CD8-positive, alpha-beta memory T cell (primary cell): ENCODE measurements at regions not wholly inside any gene's neighbourhood (a gene's known extent, or its start where the extent isn't known, plus 50 kb on each side); places are given as distances from the start of the nearest gene placed in this dataset.
"Not testable (repeated sequence)": the region's sequence is repeated elsewhere in the genome, so short reads cannot be mapped to it uniquely, and the experiment has no call there.

Experiments
- CTCF ChIA-PET: fragments of 350-600 bp; sonication (Branson Sonifier 250); formaldehyde crosslinking; loops from one replicate; lab custom pipeline; 2021; ENCODE audit warnings: antibody characterized with exemption; lab: Charles Lee
- POLR2A ChIA-PET: fragments of 350-600 bp; sonication (Branson Sonifier 250); formaldehyde crosslinking; loops from one replicate; lab custom pipeline; 2021; ENCODE audit warnings: antibody characterized with exemption; lab: Charles Lee
- DNase-seq, 5 donors: peaks; one replicate each; pipeline versions ENCODE4 v3.0.0 to v3.0.0-alpha.2; 2020 to 2022; ENCODE audit warnings: mixed read lengths in 1 of 5
- H3K27ac ChIP-seq: one replicate; pipeline ENCODE4 v1.7.0; 2013; ENCODE audit warnings: low read depth, mild to moderate bottlenecking, low read length, moderate library complexity
- H3K27me3 ChIP-seq: 2 replicates; pipeline ENCODE4 v1.7.0; 2013; ENCODE audit warnings: low read length, mild to moderate bottlenecking; ENCODE audit not compliant: insufficient read depth, poor library complexity, severe bottlenecking
- H3K36me3 ChIP-seq: 2 replicates; pipeline ENCODE4 v1.7.0; 2013; ENCODE audit warnings: mild to moderate bottlenecking, low read length, moderate library complexity; ENCODE audit not compliant: insufficient read depth
- H3K4me1 ChIP-seq: 2 replicates; pipeline ENCODE4 v1.7.0; 2013; ENCODE audit warnings: mild to moderate bottlenecking, low read length, moderate library complexity; ENCODE audit not compliant: insufficient read depth
- H3K4me3 ChIP-seq: 2 replicates; pipeline ENCODE4 v1.7.0; 2013; ENCODE audit warnings: mild to moderate bottlenecking, low read length
- H3K9me3 ChIP-seq: 2 replicates; pipeline ENCODE4 v1.7.0; 2013; ENCODE audit warnings: mild to moderate bottlenecking, low read length
- H3K27ac Mint-ChIP-seq, 8 donors: one replicate each; pipeline ENCODE4 v1.8.0; 2020 to 2021; ENCODE audit warnings: mixed read lengths in 8 of 8, mild to moderate bottlenecking in 6 of 8, inconsistent platforms in 3 of 8, moderate library complexity in 3 of 8
- H3K27me3 Mint-ChIP-seq, 2 donors: one replicate each; pipeline ENCODE4 v1.8.0; 2020 to 2021; ENCODE audit warnings: mixed read lengths in 2 of 2, mild to moderate bottlenecking in 1 of 2, moderate library complexity in 1 of 2
- H3K36me3 Mint-ChIP-seq, 3 donors: one replicate each; pipeline ENCODE4 v1.8.0; 2020 to 2021; ENCODE audit warnings: mixed read lengths in 3 of 3, inconsistent platforms in 1 of 3, mild to moderate bottlenecking in 1 of 3
- H3K4me1 Mint-ChIP-seq, 3 donors: one replicate each; pipeline ENCODE4 v1.8.0; 2020 to 2021; ENCODE audit warnings: mixed read lengths in 3 of 3, inconsistent platforms in 1 of 3, mild to moderate bottlenecking in 1 of 3
- H3K4me3 Mint-ChIP-seq, 7 donors: one replicate each; pipeline ENCODE4 v1.8.0; 2020 to 2021; ENCODE audit warnings: mixed read lengths in 7 of 7, mild to moderate bottlenecking in 6 of 7, moderate library complexity in 4 of 7, inconsistent platforms in 2 of 7
- H3K9me3 Mint-ChIP-seq, 5 donors: one replicate each; pipeline ENCODE4 v1.8.0; 2020 to 2022; ENCODE audit warnings: mixed read lengths in 5 of 5, mild to moderate bottlenecking in 3 of 5, moderate library complexity in 2 of 5, inconsistent platforms in 1 of 5

DNA sequence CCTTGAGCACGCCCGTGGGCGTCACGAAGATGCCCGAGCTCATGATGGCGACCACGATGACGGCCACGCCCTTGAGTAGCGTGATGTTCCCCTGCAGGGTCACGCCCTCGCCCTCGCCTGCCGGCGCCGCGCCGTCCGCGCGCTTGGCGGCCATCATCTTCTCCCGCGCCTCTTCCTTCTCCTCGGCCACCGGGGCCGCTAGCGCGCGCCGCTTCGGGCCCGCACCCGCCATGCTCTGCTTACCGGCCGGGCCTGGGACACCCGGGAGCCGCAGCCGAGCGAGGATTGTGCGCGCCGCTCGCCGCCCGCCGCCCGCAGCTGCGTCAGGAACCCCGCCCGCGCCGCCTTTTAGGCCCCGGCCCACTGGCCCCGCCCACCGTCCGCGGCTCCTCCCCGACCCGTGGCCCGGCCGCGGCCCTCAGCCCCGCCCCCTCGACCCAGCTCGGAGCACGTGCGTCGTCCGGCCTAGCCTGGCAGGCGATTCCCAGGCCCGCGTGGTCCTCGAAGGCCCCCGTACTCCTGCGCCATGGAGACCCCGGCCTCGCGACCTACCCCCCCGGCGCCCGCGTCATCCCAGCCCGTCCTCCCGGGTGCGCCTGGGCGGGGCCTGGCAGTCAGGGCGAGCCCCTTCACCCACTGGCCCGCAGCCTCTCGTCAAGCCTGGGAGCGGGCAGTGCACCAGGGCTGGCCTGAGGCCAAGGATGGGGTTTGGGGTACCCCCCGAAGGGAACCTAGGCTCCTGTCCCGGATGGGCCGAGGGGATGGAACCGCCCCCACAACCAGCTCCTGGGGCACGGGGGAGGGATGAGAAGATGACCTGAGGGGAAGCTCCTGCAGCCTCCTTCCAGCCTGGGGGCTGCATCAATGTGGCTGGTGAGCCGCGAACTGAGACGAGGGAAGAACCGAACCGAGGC is 79.0 kb upstream of the METTL9 start:
- Histone ChIP-seq H3K4me3 (peak overlapping the region; percentile 56), H3K27ac (peak overlapping the region; percentile 85)
- peak overlapping the region; percentile 93 to 100 (median 98) for H3K27ac Mint-ChIP-seq
- peak; percentile 97 to 99 (median 99) for DNase-seq
- H3K36me3 ChIP-seq, H3K27me3 Mint-ChIP-seq, H3K27me3 ChIP-seq, H3K9me3 Mint-ChIP-seq, H3K9me3 ChIP-seq, H3K4me1 ChIP-seq: not testable (repeated sequence)
- H3K36me3 Mint-ChIP-seq = peaks cover 0 to 28% (median 2%) of the 10 kb centered on the region in 3 donors
- peak overlapping the region; percentile 89 to 99 (median 94) for H3K4me3 Mint-ChIP-seq
- POLR2A ChIA-PET = interaction anchor here (0.9 kb wide), 1 partner anchor 125 kb away, joined by 3 read pairs; no protein-coding TSS in a partner anchor
- H3K4me1 Mint-ChIP-seq = peaks cover 16 to 28% (median 28%) of the 10 kb centered on the region in 3 donors
- CTCF ChIA-PET = interaction anchor here (1.6 kb wide), 1 partner anchor 18 kb away, joined by 7 read pairs; no protein-coding TSS in a partner anchor

GRCh38 chr16:21521048-21521389 is 78.4 kb upstream of the METTL9 start:
- Mint-ChIP-seq H3K4me1 (peaks cover 10 to 22% (median 22%) of the 10 kb centered on the region in 3 donors), H3K27ac (peak overlapping the region in 2 of 8 donors; percentile 43 to 87), H3K4me3 (peak overlapping the region in 6 of 7 donors; percentile 29 to 62 (median 42)), H3K36me3 (peaks cover 0 to 23% (median 0%) of the 10 kb centered on the region in 3 donors)
- CTCF ChIA-PET, H3K27me3 Mint-ChIP-seq, H3K27me3 ChIP-seq, H3K36me3 ChIP-seq, H3K9me3 ChIP-seq, DNase-seq, H3K27ac ChIP-seq, POLR2A ChIA-PET, H3K9me3 Mint-ChIP-seq, H3K4me1 ChIP-seq, H3K4me3 ChIP-seq: not testable (repeated sequence)

- CTCF ChIA-PET = interaction anchor here (1.1 to 1.3 kb wide), 2 partner anchors 14 to 19 kb away, joined by 3 read pairs; no protein-coding TSS in a partner anchor
- H3K9me3 Mint-ChIP-seq, H3K9me3 ChIP-seq, POLR2A ChIA-PET, H3K27me3 Mint-ChIP-seq, H3K4me1 ChIP-seq, H3K4me3 ChIP-seq, H3K27ac ChIP-seq, H3K36me3 ChIP-seq, H3K27me3 ChIP-seq: not testable (repeated sequence)
- DNase-seq = peak in 1 of 5 donors; percentile 52
- Mint-ChIP-seq H3K36me3 (peaks cover 0 to 21% (median 0%) of the 10 kb centered on the region in 3 donors), H3K27ac (peak overlapping the region in 2 of 8 donors; percentile 43 to 73), H3K4me3 (peak overlapping the region in 4 of 7 donors; percentile 27 to 56 (median 40)), H3K4me1 (peaks cover 9 to 20% (median 18%) of the 10 kb centered on the region in 3 donors)
Observed at GRCh38 chr16:21521390-21522143, 77.8 kb upstream of the METTL9 start.

DNA sequence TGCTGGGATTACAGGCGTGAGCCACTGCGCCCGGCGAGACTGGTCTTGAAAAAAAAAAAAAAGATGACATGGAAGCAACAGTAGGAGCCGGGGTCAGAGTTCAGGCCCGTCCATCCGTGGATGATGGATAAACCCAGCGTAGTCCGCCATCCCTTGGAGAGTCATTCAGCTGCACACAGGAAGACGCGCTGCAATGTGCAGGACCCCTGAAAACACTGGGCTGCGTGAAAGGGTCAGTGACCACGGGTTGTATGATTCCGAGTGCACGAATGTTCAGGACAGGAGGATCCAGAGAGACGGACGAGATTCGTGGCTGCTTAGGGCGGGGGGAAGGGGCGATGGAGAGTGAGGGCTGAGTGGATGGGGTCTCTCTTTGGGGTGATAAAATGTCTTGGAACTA is 76.5 kb upstream of the METTL9 start:
- H3K9me3 Mint-ChIP-seq, H3K4me1 ChIP-seq, H3K27ac ChIP-seq, H3K9me3 ChIP-seq, POLR2A ChIA-PET, H3K27me3 Mint-ChIP-seq, H3K27me3 ChIP-seq, H3K36me3 ChIP-seq, H3K4me3 ChIP-seq: not testable (repeated sequence)
- Mint-ChIP-seq H3K27ac (peak overlapping the region in 2 of 8 donors; percentile 34 to 60), H3K4me3 (peak overlapping the region in 1 of 7 donors; percentile 75), H3K36me3 (peaks cover 0 to 20% (median 0%) of the 10 kb centered on the region in 3 donors), H3K4me1 (peaks cover 8 to 15% (median 15%) of the 10 kb centered on the region in 3 donors)
- DNase-seq = peak in 1 of 5 donors; percentile 44
- CTCF ChIA-PET = interaction anchor here (1.1 to 1.3 kb wide), 2 partner anchors 16 to 20 kb away, joined by 3 read pairs; no protein-coding TSS in a partner anchor

- Histone ChIP-seq H3K36me3 (no peaks in the 10 kb centered on the region), H3K4me3 (no peak overlapping the region), H3K9me3 (no peaks in the 10 kb centered on the region), H3K4me1 (no peaks in the 10 kb centered on the region), H3K27ac (no peak overlapping the region), H3K27me3 (no peaks in the 10 kb centered on the region)
- Mint-ChIP-seq H3K27ac (no peak overlapping the region), H3K36me3 (peaks cover 0 to 14% (median 0%) of the 10 kb centered on the region in 3 donors), H3K9me3 (no peaks in the 10 kb centered on the region), H3K4me3 (peak overlapping the region in 1 of 7 donors; percentile 75), H3K27me3 (no peaks in the 10 kb centered on the region), H3K4me1 (peaks cover 1 to 8% (median 8%) of the 10 kb centered on the region in 3 donors)
- ChIA-PET CTCF (no interaction called here), POLR2A (no interaction called here)
- peak in 1 of 5 donors; percentile 44 for DNase-seq
Observed at GRCh38 chr16:21523411-21524067, 75.8 kb upstream of the METTL9 start.

GRCh38 chr16:21524068-21524751 is 75.2 kb upstream of the METTL9 start:
- H3K4me3 Mint-ChIP-seq = no peak overlapping the region
- peaks cover 0 to 10% (median 0%) of the 10 kb centered on the region in 3 donors for H3K36me3 Mint-ChIP-seq
- DNase-seq = peak in 1 of 5 donors; percentile 37
- Histone ChIP-seq H3K36me3 (no peaks in the 10 kb centered on the region), H3K27me3 (no peaks in the 10 kb centered on the region), H3K9me3 (no peaks in the 10 kb centered on the region), H3K4me3 (no peak overlapping the region), H3K27ac (no peak overlapping the region), H3K4me1 (no peaks in the 10 kb centered on the region)
- H3K9me3 Mint-ChIP-seq = no peaks in the 10 kb centered on the region
- H3K27me3 Mint-ChIP-seq = no peaks in the 10 kb centered on the region
- H3K27ac Mint-ChIP-seq = no peak overlapping the region
- ChIA-PET CTCF (no interaction called here), POLR2A (no interaction called here)
- peaks cover 0 to 6% (median 3%) of the 10 kb centered on the region in 3 donors for H3K4me1 Mint-ChIP-seq

- H3K4me1 ChIP-seq, H3K27ac Mint-ChIP-seq, CTCF ChIA-PET, H3K4me3 ChIP-seq, H3K27me3 Mint-ChIP-seq, POLR2A ChIA-PET, H3K36me3 ChIP-seq, H3K4me3 Mint-ChIP-seq, DNase-seq, H3K27ac ChIP-seq, H3K9me3 ChIP-seq, H3K36me3 Mint-ChIP-seq, H3K27me3 ChIP-seq, H3K4me1 Mint-ChIP-seq, H3K9me3 Mint-ChIP-seq: not testable (repeated sequence)
Observed at GRCh38 chr16:21524752-21525028, 74.7 kb upstream of the METTL9 start.
